HL-60 (cell line): ENCODE measurements at regions not wholly inside any gene's neighbourhood (a gene's known extent, or its start where the extent isn't known, plus 50 kb on each side); places are given as distances from the start of the nearest gene placed in this dataset.
"Not testable (repeated sequence)": the region's sequence is repeated elsewhere in the genome, so short reads cannot be mapped to it uniquely, and the experiment has no call there.

ENCODE experiments used
- DNase-seq, 2 experiments: peaks; one replicate each; pipeline ENCODE4 v3.0.0-alpha.2; 2010 to 2020; ENCODE audit warnings: low read depth in 1 of 2, low spot score in 1 of 2
- H3K27ac ChIP-seq: fragments of 250-450 bp; sonication (Bioruptor Pico); replicated peaks from 2 replicates; pipeline ENCODE4 v1.5.1; 2020; ENCODE audit warnings: mild to moderate bottlenecking, moderate library complexity
- H3K27me3 ChIP-seq: fragments of 250-450 bp; sonication (Bioruptor Pico); 2 replicates; pipeline ENCODE4 v1.5.1; 2021; ENCODE audit warnings: mild to moderate bottlenecking, moderate library complexity; ENCODE audit not compliant: insufficient read depth, poor library complexity, severe bottlenecking
- H3K4me3 ChIP-seq: replicated peaks from 2 replicates; pipeline ENCODE4 v1.5.1; 2011; ENCODE audit warnings: mild to moderate bottlenecking, control low read depth, low read length; ENCODE audit not compliant: insufficient read depth
- CTCF ChIP-seq: IDR thresholded peaks from one replicate; pipeline ENCODE4 v1.5.1; 2011; ENCODE audit warnings: low read length, control low read depth, inconsistent platforms; ENCODE audit not compliant: insufficient read depth
- GABPA ChIP-seq: IDR thresholded peaks from 2 replicates; pipeline ENCODE4 v1.6.1; 2012; ENCODE audit warnings: low read depth
- POLR2AphosphoS5 ChIP-seq: IDR thresholded peaks from 2 replicates; pipeline ENCODE4 v1.6.1; 2012; ENCODE audit warnings: low read depth
- REST ChIP-seq: IDR thresholded peaks from 2 replicates; pipeline ENCODE4 v1.6.1; 2012; ENCODE audit warnings: low read depth; ENCODE audit not compliant: insufficient replicate concordance
- SPI1 ChIP-seq: IDR thresholded peaks from 2 replicates; pipeline ENCODE4 v1.6.1; 2012; ENCODE audit warnings: low read depth, mild to moderate bottlenecking, borderline replicate concordance

DNA sequence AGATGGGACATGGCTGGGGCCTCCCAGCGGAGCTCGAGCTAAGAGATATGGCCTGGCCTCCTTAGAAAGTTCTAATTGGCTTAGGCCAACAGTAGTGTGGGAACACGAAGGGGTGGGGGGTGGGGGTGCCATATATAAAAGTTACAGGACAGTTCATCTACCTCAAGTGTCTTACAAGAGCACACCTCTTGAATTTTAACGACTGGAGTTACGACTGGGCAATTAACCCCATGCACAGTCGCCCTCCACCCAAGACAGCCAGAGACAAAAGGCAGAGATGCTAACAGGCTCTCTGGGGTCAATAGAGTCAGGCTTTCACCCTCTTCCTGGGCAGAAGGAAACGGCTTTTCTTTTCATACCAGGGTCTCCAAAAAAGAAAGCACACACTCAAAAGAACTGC is 302.2 kb downstream of the BCOR start:
- Histone ChIP-seq H3K27ac (no peak overlapping the region), H3K4me3 (no peak overlapping the region), H3K27me3 (no peaks in the 10 kb centered on the region)
- DNase-seq = no peak
- TF ChIP-seq CTCF (no peak), GABPA (no peak), REST (no peak)

- no peak overlapping the region for H3K4me3 ChIP-seq
- no peak for TF ChIP-seq CTCF
- no peak for TF ChIP-seq POLR2AphosphoS5
- TF ChIP-seq REST = no peak
- TF ChIP-seq GABPA = no peak
- no peak for TF ChIP-seq SPI1
- no peak for DNase-seq
- H3K27me3 ChIP-seq = no peaks in the 10 kb centered on the region
- H3K27ac ChIP-seq = no peak overlapping the region
Measured at GRCh38 chrX:39796856-39797255, 300.9 kb downstream of the BCOR start.

DNA sequence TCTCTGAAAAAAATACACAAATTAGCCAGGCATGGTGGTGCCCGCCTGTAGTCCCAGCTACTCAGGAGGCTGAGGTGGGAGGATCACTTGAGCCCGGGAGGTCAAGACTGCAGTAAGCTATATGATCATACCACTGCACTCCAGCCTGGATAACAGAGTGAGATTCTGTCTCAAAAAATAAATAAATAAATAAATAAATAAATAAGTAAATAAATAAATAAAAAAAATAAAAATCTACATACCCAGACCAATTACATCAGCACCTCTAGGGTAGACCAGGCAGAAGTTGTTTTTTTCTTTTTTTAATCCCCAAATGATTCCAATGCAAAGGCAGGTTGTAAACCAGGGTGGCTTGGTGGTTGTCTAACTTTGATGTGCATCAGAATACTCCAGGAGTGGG is 299.3 kb downstream of the BCOR start:
- not testable (repeated sequence) for H3K27ac ChIP-seq, H3K27me3 ChIP-seq, DNase-seq, H3K4me3 ChIP-seq

DNA sequence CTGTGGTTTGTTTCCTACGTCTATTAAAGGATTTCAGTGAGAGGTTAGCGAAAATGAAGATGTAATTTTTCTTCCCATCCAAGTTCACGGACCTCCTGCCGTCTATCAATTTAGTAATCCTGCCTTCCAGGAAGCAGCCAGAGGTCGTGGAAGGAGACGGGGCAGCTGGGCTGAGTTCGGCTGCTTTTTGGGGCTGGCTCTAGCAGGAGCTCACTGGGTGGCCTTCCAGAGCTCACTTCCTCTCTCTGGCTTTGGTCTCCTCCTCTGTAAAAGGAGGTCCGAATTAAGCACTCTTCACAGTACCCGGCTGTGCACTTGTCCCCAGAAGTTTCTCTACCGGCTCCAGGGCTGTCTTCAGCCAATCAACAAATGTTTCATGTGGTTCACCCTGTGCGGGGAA is 295.4 kb downstream of the BCOR start:
- Histone ChIP-seq H3K27ac (no peak overlapping the region), H3K4me3 (no peak overlapping the region), H3K27me3 (no peaks in the 10 kb centered on the region)
- no peak for TF ChIP-seq POLR2AphosphoS5
- TF ChIP-seq GABPA = no peak
- no peak for DNase-seq

DNA sequence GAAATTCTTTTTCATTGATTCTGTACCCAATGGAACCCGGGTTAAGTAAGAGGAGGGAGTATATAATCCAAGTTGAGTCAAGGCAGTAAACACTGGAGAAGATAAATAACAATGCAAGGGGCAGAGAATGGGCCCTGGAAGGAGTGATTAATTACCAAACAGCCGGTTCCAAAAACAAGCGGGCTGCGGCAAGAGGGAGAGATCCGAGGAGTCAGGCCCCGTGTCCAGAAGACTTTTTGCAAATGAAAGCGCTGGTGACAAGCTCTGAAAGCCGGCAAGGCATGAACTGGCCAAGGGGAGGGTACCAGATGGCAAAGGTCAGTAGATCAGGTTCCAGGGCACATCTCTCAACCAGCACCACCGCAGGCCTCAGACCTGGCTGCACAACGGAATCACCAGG is 294.9 kb downstream of the BCOR start:
- Histone ChIP-seq H3K4me3 (no peak overlapping the region), H3K27me3 (no peaks in the 10 kb centered on the region), H3K27ac (no peak overlapping the region)
- DNase-seq = no peak
- TF ChIP-seq POLR2AphosphoS5 = no peak
- no peak for TF ChIP-seq GABPA
- no peak for TF ChIP-seq CTCF
